Lung (tissue), 11 donors: ENCODE measurements at regions not wholly inside any gene's neighbourhood (a gene's known extent, or its start where the extent isn't known, plus 50 kb on each side); places are given as distances from the start of the nearest gene placed in this dataset.

Experiments
- ATAC-seq: fragments of 200-7000 bp; cut with Tn5 transposase; one replicate; pipeline ENCODE4 v1.9.1; 2020; ENCODE audit warnings: moderate number of reproducible peaks; ENCODE audit not compliant: insufficient read depth, low FRiP score
- DNase-seq, 3 donors: peaks; one replicate each; pipeline ENCODE4 v3.0.0-alpha.2; 2013 to 2017
- H3K27ac ChIP-seq, 2 donors: one replicate each; pipeline ENCODE4 v1.5.1; 2013; ENCODE audit warnings: mild to moderate bottlenecking in 2 of 2, moderate library complexity in 2 of 2, control low read depth in 1 of 2, inconsistent platforms in 1 of 2, low read depth in 1 of 2, low read length in 1 of 2
- H3K27me3 ChIP-seq, 3 donors: one replicate each; pipeline ENCODE4 v1.5.1; 2013; ENCODE audit warnings: low read length in 2 of 3; ENCODE audit not compliant: control insufficient read depth in 3 of 3, insufficient read depth in 3 of 3
- H3K36me3 ChIP-seq, 4 donors: one replicate each; pipeline ENCODE4 v1.5.1; 2013; ENCODE audit warnings: low read length in 4 of 4, mild to moderate bottlenecking in 1 of 4, moderate library complexity in 1 of 4; ENCODE audit not compliant: control insufficient read depth in 4 of 4, insufficient read depth in 4 of 4
- H3K4me1 ChIP-seq, 5 donors: one replicate each; pipeline ENCODE4 v1.5.1; 2013; ENCODE audit warnings: low read length in 5 of 5, mild to moderate bottlenecking in 2 of 5, moderate library complexity in 1 of 5; ENCODE audit not compliant: control insufficient read depth in 5 of 5, insufficient read depth in 5 of 5
- H3K4me3 ChIP-seq: one replicate; pipeline ENCODE4 v1.5.1; 2013; ENCODE audit warnings: mild to moderate bottlenecking, control low read depth, moderate library complexity
- H3K9ac ChIP-seq, 2 donors: one replicate each; pipeline ENCODE4 v1.5.1; 2013; ENCODE audit warnings: low read length in 2 of 2, control low read depth in 1 of 2; ENCODE audit not compliant: insufficient read depth in 1 of 2
- H3K9me3 ChIP-seq, 4 donors: one replicate each; pipeline ENCODE4 v1.5.1; 2013; ENCODE audit warnings: low read length in 3 of 4, mild to moderate bottlenecking in 1 of 4, moderate library complexity in 1 of 4; ENCODE audit not compliant: control insufficient read depth in 4 of 4, insufficient read depth in 3 of 4
- CTCF ChIP-seq: IDR thresholded peaks from 2 replicates; pipeline ENCODE4 v1.5.1; 2012; ENCODE audit warnings: mild to moderate bottlenecking; ENCODE audit errors: control extremely low read depth, extremely low read depth
- WGBS, 2 donors: extraction: QIAGEN DNeasy Blood & Tissue Kit; methylation state at CpG; one replicate each; pipeline ENCODE4 v1.1.7; 2013; 5-methylcytosine and 5-hydroxymethylcytosine counted together
- donor health status: control.
- donor health status: control.
- donor health status: Bipolar disorder and iron deficiency.
- donor health status: healthy.
- donor health status: DM: yes; HTN: yes; CAD: no.

- Histone ChIP-seq H3K9me3 (no peaks in the 10 kb centered on the region), H3K4me3 (no peak overlapping the region), H3K4me1 (peaks cover 0 to 25% (median 4%) of the 10 kb centered on the region in 5 donors), H3K9ac (no peak overlapping the region), H3K27me3 (no peaks in the 10 kb centered on the region), H3K36me3 (no peaks in the 10 kb centered on the region), H3K27ac (peak overlapping the region in 1 of 2 donors; percentile 21)
- ATAC-seq: no peak
- DNase-seq: peak in 2 of 3 donors; percentile 78 to 81
- TF ChIP-seq CTCF: no peak
Measured at GRCh38 chr2:49812730-49813129, 658.4 kb upstream of the FSHR start.

GRCh38 chr2:49811502-49811901 is 657.2 kb upstream of the FSHR start:
- Histone ChIP-seq H3K36me3 (no peaks in the 10 kb centered on the region), H3K27me3 (no peaks in the 10 kb centered on the region), H3K4me1 (peaks cover 0 to 25% (median 4%) of the 10 kb centered on the region in 5 donors), H3K4me3 (no peak overlapping the region), H3K9me3 (no peaks in the 10 kb centered on the region), H3K27ac (no peak overlapping the region), H3K9ac (no peak overlapping the region)
- DNase-seq: no peak
- no peak for ATAC-seq
- no peak for TF ChIP-seq CTCF
- 90 to 91% methylated on average over 4 of the region's 4 CpGs for WGBS, 2 donors

GRCh38 chr2:49807689-49808088 is 653.4 kb upstream of the FSHR start:
- H3K27me3 ChIP-seq: no peaks in the 10 kb centered on the region
- H3K4me3 ChIP-seq: no peak overlapping the region
- DNase-seq (no peak), ATAC-seq (no peak)
- H3K9ac ChIP-seq: no peak overlapping the region
- H3K9me3 ChIP-seq: no peaks in the 10 kb centered on the region
- peaks cover 0 to 11% (median 0%) of the 10 kb centered on the region in 5 donors for H3K4me1 ChIP-seq
- no peak for TF ChIP-seq CTCF
- no peaks in the 10 kb centered on the region for H3K36me3 ChIP-seq
- no peak overlapping the region for H3K27ac ChIP-seq

GRCh38 chr2:49804111-49804510 is 649.8 kb upstream of the FSHR start:
- no peak overlapping the region for H3K27ac ChIP-seq
- no peaks in the 10 kb centered on the region for H3K9me3 ChIP-seq
- ATAC-seq: no peak
- WGBS, 2 donors: 73 to 84% methylated on average over 1 of the region's 1 CpG
- H3K27me3 ChIP-seq: no peaks in the 10 kb centered on the region
- no peak for TF ChIP-seq CTCF
- H3K9ac ChIP-seq: no peak overlapping the region
- H3K4me1 ChIP-seq: peaks cover 0 to 2% (median 0%) of the 10 kb centered on the region in 5 donors
- H3K36me3 ChIP-seq: no peaks in the 10 kb centered on the region
- DNase-seq: no peak
- H3K4me3 ChIP-seq: no peak overlapping the region
